Daoy (cell line): ENCODE measurements at regions not wholly inside any gene's neighbourhood (a gene's known extent, or its start where the extent isn't known, plus 50 kb on each side); places are given as distances from the start of the nearest gene placed in this dataset.

Source experiments
- DNase-seq: peaks from one replicate; pipeline ENCODE4 v3.0.0-alpha.2; 2015; ENCODE audit warnings: low read depth

DNA sequence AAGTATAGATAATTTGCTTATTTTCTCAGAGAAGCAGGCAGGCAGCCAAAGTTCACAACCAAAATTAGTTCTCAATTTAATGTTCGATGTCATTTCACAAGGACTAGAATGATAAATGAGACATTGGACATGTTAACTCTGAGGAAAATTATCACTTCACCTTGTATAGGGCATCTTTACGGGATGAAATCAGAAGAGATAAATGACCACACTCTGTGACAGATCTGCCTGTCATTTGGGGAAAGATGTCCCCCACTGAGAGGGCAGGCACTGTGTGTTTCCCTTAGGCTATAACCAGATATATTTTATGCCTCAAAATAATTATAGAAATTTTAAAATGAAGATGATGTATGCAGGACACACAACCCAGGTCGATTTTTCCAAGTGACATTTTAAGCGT lies 642.9 kb downstream of the BRINP3 start:
- DNase-seq, result no peak

GRCh38 chr1:189847613-189848012 lies 630.1 kb downstream of the BRINP3 start:
- no peak for DNase-seq

DNA sequence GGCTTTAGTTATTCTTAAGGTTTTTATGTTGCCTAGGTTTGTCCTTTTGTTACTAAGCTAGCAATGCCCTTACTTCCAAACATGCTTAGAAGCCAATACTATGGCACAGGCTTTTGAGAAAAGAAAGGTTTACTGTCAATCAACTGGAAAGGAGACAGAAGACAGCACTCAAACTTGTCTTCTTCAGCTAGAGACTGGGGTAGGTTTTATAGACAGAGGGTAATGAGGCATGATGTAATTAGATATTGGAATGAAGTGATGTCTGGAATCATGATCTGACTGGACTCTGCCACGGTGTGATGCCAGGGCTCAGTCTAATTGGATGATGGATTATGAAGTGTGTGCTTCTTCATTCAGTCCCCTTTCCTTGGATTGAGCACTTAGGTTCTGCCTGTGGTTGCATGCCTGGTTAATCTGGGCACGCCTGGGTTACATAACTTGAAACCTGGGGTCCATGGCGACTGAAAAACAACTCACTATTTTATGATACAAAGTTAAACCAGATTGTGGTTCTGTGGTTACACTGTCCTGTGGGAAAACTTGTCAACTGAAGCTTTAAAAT lies 625.8 kb downstream of the BRINP3 start:
- DNase-seq, result peak; percentile 1

DNA sequence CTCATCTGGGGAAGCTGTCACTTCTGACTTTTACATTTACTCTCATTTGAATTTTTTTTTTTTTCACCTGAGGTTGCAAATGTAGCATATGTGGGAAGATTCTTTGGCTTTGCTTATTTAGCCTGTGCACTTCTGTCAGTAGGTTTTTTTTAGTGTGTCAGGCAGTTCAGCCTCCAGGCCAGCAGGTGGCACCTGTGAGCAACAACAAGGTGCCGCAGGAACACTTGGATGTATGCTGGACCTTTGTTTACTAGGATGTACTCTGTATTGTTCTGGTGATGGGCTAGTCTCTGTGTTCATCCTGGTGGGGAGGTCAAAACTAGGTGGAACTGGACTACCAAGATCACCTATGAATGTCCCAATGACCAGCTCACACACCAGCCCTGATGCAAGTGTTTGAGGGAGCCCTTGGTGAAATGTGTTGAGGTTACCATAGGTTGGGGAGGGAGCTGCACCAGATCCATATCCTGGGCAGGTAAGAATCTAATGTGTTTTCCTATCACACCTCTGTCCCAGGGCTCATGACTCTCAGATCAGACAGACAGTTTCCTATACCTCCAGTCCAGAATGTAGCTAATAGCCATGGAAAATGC lies 618.2 kb downstream of the BRINP3 start:
- peak; percentile 13 for DNase-seq

DNA sequence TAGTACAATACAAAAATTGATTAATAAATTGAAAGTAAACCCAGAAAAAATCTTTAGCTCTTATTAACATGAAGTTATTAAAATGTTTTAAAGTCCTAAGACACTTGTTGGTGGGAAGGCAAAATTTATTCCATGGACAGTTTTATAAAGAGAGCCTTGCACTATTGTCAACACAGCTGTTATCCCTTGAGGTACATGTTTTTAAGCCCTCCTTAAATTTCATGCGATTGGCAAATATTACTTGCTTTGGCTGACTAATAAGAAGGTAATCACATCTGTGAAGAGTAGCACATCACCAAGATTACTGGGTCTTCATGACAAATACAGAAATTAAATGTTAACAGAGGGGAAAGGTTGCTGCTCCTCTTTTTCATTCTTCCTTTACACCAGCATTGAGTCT lies 611.1 kb downstream of the BRINP3 start:
- no peak for DNase-seq

GRCh38 chr1:189868021-189868420 lies 609.6 kb downstream of the BRINP3 start:
- DNase-seq, result no peak

GRCh38 chr1:189874715-189875435 lies 602.8 kb downstream of the BRINP3 start:
- DNase-seq, result no peak

GRCh38 chr1:189880135-189880534 lies 597.5 kb downstream of the BRINP3 start:
- no peak for DNase-seq

DNA sequence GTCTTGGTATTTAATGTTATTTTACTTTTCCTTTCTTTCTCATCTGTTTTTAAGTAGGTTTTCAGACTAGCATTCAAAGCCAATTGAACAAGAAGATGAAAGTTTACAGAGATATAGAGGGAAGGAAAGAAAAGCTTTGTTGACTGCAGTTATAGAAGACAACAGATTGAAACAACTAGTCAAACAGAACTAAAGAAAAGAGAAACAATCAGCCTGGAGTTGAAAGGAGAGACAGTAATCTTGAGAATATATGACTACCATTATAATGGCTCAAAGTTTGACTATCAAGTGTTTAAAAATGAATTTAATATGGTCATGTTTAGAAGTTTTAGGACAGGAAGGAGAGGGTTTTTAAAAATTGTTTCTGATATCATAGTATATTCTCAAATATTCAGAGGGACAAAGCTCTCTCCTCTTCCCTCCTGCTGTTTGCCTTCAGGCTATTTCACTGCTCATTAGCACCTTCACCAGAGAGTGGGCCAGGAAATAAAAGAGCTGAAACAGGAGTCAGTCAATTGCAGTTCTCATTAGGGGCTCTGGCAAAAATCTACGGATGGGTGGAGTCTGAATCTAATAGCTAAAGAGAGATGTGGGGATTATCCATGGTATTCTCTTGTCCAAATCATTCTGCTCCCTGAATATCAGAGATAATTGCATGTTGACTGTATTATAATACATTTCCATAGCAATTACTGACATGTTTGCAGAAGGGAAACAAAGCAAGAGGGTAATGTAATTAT lies 577.8 kb downstream of the BRINP3 start:
- no peak for DNase-seq

GRCh38 chr1:189904509-189904908 lies 573.2 kb downstream of the BRINP3 start:
- DNase-seq, result no peak

- DNase-seq, result no peak
Observed at GRCh38 chr1:189908113-189908512, 569.6 kb downstream of the BRINP3 start.

- DNase-seq, result no peak
Observed at GRCh38 chr1:189921613-189922012, 556.1 kb downstream of the BRINP3 start.

- DNase-seq, result no peak
Observed at GRCh38 chr1:189927641-189928040, 550.0 kb downstream of the BRINP3 start.

DNA sequence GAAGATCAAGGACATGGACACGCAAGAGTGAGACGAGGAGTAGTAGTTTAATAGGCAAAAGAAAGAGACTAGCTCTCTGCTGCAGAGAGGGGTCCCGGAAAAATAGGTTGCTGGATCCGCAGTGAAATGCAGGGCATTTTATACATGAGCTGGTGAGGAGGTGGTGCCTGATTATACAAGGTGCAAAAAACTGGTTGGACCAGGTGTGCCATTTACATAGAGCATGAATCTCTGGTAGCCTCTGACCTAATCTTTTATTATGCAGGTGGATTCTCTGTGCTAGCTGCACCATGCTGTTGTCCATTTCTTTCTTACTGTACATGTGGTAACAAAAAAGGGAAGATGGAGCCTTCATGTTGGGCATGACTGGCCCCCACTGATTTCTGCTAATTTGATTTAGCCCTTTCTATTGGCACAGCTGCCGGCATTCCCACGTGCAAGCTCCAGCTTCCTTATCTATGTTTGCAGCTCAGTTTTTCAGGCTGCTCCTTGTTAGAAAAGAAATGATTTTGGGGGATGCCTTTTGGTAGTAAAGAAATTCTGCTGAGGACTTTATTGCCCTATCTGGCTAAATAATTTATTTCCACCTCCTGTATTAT lies 548.1 kb downstream of the BRINP3 start:
- DNase-seq, result no peak

DNA sequence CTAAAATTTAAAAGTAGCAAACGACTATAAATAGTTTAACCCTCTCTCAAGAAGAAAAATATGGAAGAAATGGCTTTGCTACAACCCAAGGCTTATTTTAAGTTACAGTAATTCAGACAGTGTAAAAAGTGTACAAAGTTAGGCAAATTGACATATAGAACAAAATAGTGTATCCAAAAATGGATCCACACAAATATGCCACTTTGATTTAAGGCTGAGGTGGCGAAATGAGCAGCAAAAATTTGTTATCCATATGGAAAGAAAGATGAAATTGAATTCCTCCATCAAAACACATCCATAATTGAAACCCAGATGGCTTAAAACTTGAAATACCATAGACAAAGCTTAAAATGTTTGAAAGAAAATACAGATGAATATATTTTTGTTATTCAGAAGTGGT lies 540.8 kb downstream of the BRINP3 start:
- no peak for DNase-seq

GRCh38 chr1:189939967-189940366 lies 537.7 kb downstream of the BRINP3 start:
- no peak for DNase-seq

GRCh38 chr1:189941922-189942321 lies 535.7 kb downstream of the BRINP3 start:
- no peak for DNase-seq

- no peak for DNase-seq
Observed at GRCh38 chr1:189958756-189959155, 518.9 kb downstream of the BRINP3 start.

DNA sequence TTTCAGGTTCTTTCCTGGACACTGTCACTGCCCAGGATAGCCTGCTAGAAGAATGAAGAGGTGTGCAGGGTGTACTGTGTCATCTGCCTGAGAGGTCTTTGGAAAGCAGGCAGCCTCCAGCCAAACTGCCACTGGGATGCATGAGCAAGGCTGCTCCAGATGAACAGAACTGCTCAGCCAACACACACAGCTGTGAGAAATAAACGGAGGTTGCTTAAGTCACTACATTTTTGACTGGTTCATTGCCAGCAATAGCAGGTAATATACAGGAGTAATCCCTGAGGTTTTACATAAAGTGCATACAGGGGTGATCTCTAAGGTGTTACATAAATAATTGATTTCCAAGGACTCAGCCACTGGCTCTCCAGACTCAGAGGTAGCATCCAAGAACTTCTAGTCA lies 516.9 kb downstream of the BRINP3 start:
- DNase-seq, result no peak

- DNase-seq, result peak; percentile 44
Observed at GRCh38 chr1:189962181-189962580, 515.5 kb downstream of the BRINP3 start.

DNA sequence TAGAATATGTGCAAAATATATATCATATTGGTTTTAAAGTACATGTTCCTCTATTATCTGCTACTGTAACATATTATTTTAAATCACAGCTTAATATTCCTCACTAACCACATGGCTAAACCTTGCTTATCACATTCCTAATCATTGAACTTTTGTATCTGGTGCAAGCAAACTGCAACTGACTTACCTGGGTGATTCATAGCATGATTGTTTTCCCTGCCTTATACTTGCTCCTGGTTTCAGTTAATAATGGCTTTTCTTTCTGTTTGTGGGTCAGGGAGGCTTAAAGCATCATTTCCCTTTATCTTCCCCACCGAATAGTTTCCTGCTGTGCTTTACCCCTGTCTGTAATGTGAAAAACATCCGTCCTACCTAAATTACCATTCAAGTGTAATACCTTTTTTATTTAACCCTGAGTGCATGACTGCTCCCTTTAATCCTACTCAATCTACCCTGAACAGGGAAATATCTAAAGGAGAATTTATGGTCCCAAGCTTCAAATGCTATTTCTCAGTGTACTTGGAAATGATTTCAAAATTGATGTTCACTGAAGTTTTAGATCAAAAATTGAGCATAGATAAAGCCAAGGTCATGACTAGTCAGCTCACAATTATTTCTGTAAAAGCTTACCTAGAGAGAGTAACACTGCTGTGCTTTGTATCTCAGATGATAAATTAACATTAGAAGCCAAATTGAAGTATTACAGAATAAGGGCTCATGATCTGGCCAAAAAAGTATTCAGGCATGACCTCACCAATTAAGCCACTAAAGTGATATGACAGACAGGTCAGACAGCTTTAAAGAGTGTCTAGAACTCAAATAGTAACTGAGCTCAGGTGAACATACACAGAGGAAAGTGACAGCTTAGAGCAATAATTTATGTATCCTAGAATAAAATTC lies 507.1 kb downstream of the BRINP3 start:
- DNase-seq, result no peak
